ENCODE measurements at regions not wholly inside any gene's neighbourhood (a gene's known extent, or its start where the extent isn't known, plus 50 kb on each side); places are given as distances from the start of the nearest gene placed in this dataset.

DNA sequence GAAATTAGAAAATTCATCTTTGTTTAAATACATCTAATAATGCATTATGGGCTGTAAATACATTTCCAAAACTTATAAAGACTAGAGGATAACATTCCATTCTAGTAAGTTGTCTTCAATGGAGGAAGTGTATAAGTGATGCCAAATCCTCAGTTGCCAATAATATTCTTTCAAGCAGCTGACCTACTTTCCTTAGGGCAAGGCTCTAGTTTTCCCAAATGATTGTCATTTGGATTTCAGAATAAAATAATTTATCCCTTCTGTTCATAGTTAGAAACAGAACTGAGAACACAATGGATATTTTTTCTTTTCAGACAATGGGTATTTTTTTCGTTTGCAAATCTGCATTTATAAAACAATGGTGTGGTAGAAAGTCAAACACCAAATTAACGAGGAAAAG, 354.9 kb upstream of the ADAMTS5 start:
- TF ChIP-seq JUN (IDR thresholded peaks at IDR 0.05; ENCODE audit: borderline replicate concordance, insufficient read depth, insufficient read length, low read depth) (no peak), POLR2AphosphoS5 (IDR thresholded peaks at IDR 0.05; ENCODE audit: insufficient read depth, low read depth, low read length) (no peak), EZH2 (IDR thresholded peaks at IDR 0.05; ENCODE audit: borderline replicate concordance, low read depth, low read length, severe bottlenecking) (no peak), CTCF (IDR thresholded peaks at IDR 0.05; ENCODE audit: extremely low read depth in 1 of 2, insufficient read depth in 1 of 2, low read depth in 1 of 2, low read length in 2 of 2) (no peak), POLR2A (IDR thresholded peaks at IDR 0.05; ENCODE audit: low read depth, low read length) (no peak), MYC (IDR thresholded peaks at IDR 0.05; ENCODE audit: low read depth, low read length) (no peak), MAX (IDR thresholded peaks at IDR 0.05; ENCODE audit: insufficient read depth, insufficient read length) (no peak), GATA2 (IDR thresholded peaks at IDR 0.05; ENCODE audit: insufficient read depth, insufficient read length, low read depth, low read length) (no peak), FOS (IDR thresholded peaks at IDR 0.05; ENCODE audit: borderline replicate concordance, insufficient read depth, low read length) (no peak)
- FAIRE-seq (no peak), DNase-seq (ENCODE audit: low read depth, low spot score) (no peak)
- no TSS peak for BruUV-seq (replicated peaks)
- Histone ChIP-seq H3K4me1 (ENCODE audit: control insufficient read depth, extremely low read depth, insufficient read depth, low read length) (no peaks in the 10 kb centered on the region), H2AFZ (ENCODE audit: low read depth, low read length) (no peak overlapping the region), H3K27me3 (ENCODE audit: control insufficient read depth in 2 of 2, insufficient read depth in 2 of 2, low read length in 2 of 2) (no peaks in the 10 kb centered on the region), H3K4me2 (ENCODE audit: insufficient read depth, low read length) (no peak overlapping the region), H3K27ac (ENCODE audit: insufficient read depth, low read depth, low read length) (no peak overlapping the region), H3K4me3 (replicated peaks in 1 of 3; ENCODE audit: insufficient read depth in 1 of 3, low read depth in 1 of 3, low read length in 3 of 3) (no peak overlapping the region), H4K20me1 (replicated peaks; ENCODE audit: control insufficient read depth, extremely low read depth, insufficient read depth, low read length) (no peaks in the 10 kb centered on the region), H3K79me2 (ENCODE audit: control insufficient read depth, insufficient read depth, low read length) (no peaks in the 10 kb centered on the region), H3K36me3 (ENCODE audit: control insufficient read depth in 2 of 2, extremely low read depth in 1 of 2, insufficient read depth in 2 of 2, low read length in 2 of 2) (no peaks in the 10 kb centered on the region), H3K9me1 (replicated peaks; ENCODE audit: control insufficient read depth, extremely low read depth, insufficient read depth, low read length) (no peaks in the 10 kb centered on the region), H3K9ac (replicated peaks; ENCODE audit: extremely low read depth, insufficient read depth, low read length) (no peak overlapping the region), H3K9me3 (replicated peaks; ENCODE audit: control insufficient read depth, insufficient read depth, low read length) (no peaks in the 10 kb centered on the region)
- intact Hi-C loops (cut with micrococcal nuclease): no loop called here
- dilution Hi-C loops (cut with MboI; ENCODE audit: extremely low pct_ligation_motif_present, low sequenced_read_pairs): no loop called here
- CTCF ChIA-PET: interaction anchor here (1.3 kb wide), 1 partner anchor 35 kb away, joined by 3 read pairs; no protein-coding TSS in a partner anchor
- POLR2A ChIA-PET: no interaction called here
